ENCODE measurements at regions not wholly inside any gene's neighbourhood (a gene's known extent, or its start where the extent isn't known, plus 50 kb on each side); places are given as distances from the start of the nearest gene placed in this dataset.

DNA sequence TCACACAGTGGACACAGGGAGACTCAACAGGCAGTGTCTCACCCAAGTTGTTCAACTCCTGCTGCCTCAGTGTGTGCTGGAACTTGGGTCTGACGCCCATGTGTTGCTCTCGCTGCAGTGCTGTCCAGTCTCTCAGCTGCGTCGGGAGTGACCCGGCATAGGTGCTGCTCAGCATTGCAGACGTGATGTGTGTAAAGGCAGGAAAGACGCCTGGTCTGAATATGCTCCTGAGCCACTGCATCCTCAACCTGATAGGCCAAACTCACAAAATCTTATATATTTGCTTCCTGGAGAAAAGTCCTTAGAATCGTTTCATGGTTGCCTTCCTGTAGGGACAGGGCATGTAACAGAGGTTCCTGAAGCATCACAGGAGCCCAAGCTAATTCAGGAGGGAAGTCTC is 152.9 kb downstream of the INSIG2 start:
- TF ChIP-seq MYC (IDR thresholded peaks at IDR 0.05; ENCODE audit: low read depth, low read length), result no peak
- no peak for TF ChIP-seq CTCF (IDR thresholded peaks at IDR 0.05; ENCODE audit: low read depth, low read length)
- TF ChIP-seq POLR2A (IDR thresholded peaks at IDR 0.05; ENCODE audit: extremely low read depth, insufficient read length), result no peak
